ENCODE measurements at regions not wholly inside any gene's neighbourhood (a gene's known extent, or its start where the extent isn't known, plus 50 kb on each side); places are given as distances from the start of the nearest gene placed in this dataset.

- DNase-seq, result no peak
Observed at GRCh38 chr13:99911965-99912566, 59.5 kb downstream of the ZIC5 start.

GRCh38 chr13:99911069-99911964 lies 60.2 kb downstream of the ZIC5 start:
- DNase-seq, result no peak

GRCh38 chr13:99909836-99910619 lies 61.5 kb downstream of the ZIC5 start:
- no peak for DNase-seq

GRCh38 chr13:99909097-99909835 lies 62.3 kb downstream of the ZIC5 start:
- no peak for DNase-seq

- no peak for DNase-seq
Observed at GRCh38 chr13:99908140-99908803, 63.3 kb downstream of the ZIC5 start.

- no peak for DNase-seq
Observed at GRCh38 chr13:99907627-99908026, 63.9 kb downstream of the ZIC5 start.

- DNase-seq, result no peak
Observed at GRCh38 chr13:99907038-99907437, 64.5 kb downstream of the ZIC5 start.

- no peak for DNase-seq
Observed at GRCh38 chr13:99905814-99906213, 65.8 kb downstream of the ZIC5 start.

- DNase-seq, result no peak
Observed at GRCh38 chr13:99905224-99905623, 66.3 kb downstream of the ZIC5 start.

GRCh38 chr13:99903140-99903539 lies 68.4 kb downstream of the ZIC5 start:
- no peak for DNase-seq

GRCh38 chr13:99902657-99903056 lies 68.9 kb downstream of the ZIC5 start:
- no peak for DNase-seq

- DNase-seq, result no peak
Observed at GRCh38 chr13:99900960-99901359, 70.6 kb downstream of the ZIC5 start.

GRCh38 chr13:99898421-99898820 lies 73.1 kb downstream of the ZIC5 start:
- no peak for DNase-seq

GRCh38 chr13:99897076-99897440 lies 74.5 kb downstream of the ZIC5 start:
- DNase-seq, result no peak

GRCh38 chr13:99896369-99897075 lies 75.0 kb downstream of the ZIC5 start:
- no peak for DNase-seq

GRCh38 chr13:99895444-99896368 lies 75.9 kb downstream of the ZIC5 start:
- DNase-seq, result no peak

- no peak for DNase-seq
Observed at GRCh38 chr13:99894840-99895443, 76.6 kb downstream of the ZIC5 start.

GRCh38 chr13:99894105-99894839 lies 77.3 kb downstream of the ZIC5 start:
- DNase-seq, result no peak

GRCh38 chr13:99893567-99893966 lies 78.0 kb downstream of the ZIC5 start:
- DNase-seq, result no peak
